ENCODE measurements at regions not wholly inside any gene's neighbourhood (a gene's known extent, or its start where the extent isn't known, plus 50 kb on each side); places are given as distances from the start of the nearest gene placed in this dataset.

DNA sequence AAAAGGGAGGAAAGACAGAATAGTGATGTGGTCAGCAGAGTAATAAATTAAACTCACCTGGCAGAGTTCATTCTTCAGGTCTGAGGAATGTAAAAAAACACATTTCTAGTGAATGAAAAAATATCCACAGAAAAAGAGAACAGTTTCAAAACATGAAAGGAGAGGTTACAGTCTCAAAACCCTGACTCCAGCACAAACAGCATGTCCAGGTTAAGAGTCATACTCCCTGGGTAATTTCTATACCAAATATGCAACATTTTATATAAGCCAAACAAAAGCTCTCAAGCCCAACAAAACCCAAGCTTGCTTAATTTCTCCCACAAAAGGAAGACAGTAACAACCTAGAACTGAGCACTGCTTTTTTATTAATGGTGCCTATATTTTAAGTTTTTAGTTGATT lies 173.0 kb downstream of the NTMT2 start:
- no peaks in the 10 kb centered on the region for H3K9me3 ChIP-seq (ENCODE audit: severe bottlenecking)
- no peaks in the 10 kb centered on the region for H3K36me3 ChIP-seq

DNA sequence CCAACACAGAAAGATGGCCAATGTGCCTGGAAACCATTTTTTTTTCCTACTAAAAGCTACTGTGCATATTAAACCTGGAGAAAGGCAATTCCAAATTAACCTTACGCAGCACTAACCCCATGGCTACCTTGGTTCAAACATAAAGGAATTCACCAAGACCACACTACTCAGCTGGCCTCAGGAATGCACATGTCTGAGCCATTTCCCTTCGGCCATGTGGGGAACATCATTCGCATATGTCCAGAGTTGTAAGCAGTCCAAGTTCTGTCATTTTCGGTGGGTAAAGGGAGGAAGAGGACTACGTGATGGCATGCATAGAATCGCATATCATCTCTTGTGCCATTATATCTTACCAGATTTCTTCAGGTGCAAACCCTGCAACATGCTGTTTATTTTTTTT lies 175.4 kb downstream of the NTMT2 start:
- Histone ChIP-seq H3K27me3 (ENCODE audit: insufficient read depth, low read depth, severe bottlenecking) (no peaks in the 10 kb centered on the region), H3K27ac (no peak overlapping the region), H3K36me3 (no peaks in the 10 kb centered on the region), H3K4me3 (ENCODE audit: low read depth, low read length) (no peak overlapping the region), H3K9me3 (ENCODE audit: severe bottlenecking) (no peaks in the 10 kb centered on the region)
- TF ChIP-seq, protein P1, sequence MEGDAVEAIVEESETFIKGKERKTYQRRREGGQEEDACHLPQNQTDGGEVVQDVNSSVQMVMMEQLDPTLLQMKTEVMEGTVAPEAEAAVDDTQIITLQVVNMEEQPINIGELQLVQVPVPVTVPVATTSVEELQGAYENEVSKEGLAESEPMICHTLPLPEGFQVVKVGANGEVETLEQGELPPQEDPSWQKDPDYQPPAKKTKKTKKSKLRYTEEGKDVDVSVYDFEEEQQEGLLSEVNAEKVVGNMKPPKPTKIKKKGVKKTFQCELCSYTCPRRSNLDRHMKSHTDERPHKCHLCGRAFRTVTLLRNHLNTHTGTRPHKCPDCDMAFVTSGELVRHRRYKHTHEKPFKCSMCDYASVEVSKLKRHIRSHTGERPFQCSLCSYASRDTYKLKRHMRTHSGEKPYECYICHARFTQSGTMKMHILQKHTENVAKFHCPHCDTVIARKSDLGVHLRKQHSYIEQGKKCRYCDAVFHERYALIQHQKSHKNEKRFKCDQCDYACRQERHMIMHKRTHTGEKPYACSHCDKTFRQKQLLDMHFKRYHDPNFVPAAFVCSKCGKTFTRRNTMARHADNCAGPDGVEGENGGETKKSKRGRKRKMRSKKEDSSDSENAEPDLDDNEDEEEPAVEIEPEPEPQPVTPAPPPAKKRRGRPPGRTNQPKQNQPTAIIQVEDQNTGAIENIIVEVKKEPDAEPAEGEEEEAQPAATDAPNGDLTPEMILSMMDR (IDR thresholded peaks at IDR 0.05; ENCODE audit: low read depth, low read length): no peak
- DNase-seq: no peak

More for the DNA sequence above, 173.0 kb downstream of the NTMT2 start:
- Histone ChIP-seq H3K4me3 (ENCODE audit: low read depth, low read length) (no peak overlapping the region), H3K27me3 (ENCODE audit: insufficient read depth, low read depth, severe bottlenecking) (no peaks in the 10 kb centered on the region), H3K27ac (no peak overlapping the region)
- no peak for DNase-seq
- TF ChIP-seq, protein P1 (IDR thresholded peaks at IDR 0.05; ENCODE audit: low read depth, low read length): no peak

DNA sequence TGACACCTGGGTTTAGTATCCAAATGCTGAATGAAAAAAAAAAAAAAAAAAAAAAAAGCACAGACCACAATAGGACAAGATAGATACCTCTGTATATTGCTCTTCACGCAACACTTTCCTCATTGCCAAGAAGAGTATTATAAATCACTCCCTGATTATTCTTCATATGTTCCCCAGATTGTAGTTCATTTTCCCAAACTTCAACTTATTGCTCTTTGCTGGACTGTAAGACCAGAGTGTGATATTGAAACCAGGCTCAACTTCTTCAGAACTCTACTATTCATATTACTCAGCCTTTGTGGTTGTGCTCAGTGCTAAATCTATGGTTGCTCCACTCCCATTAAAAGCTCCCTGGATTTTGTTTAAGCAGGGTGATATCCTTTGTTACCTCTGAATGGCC lies 180.4 kb downstream of the NTMT2 start:
- Histone ChIP-seq H3K4me3 (ENCODE audit: low read depth, low read length) (no peak overlapping the region), H3K36me3 (no peaks in the 10 kb centered on the region), H3K9me3 (ENCODE audit: severe bottlenecking) (no peaks in the 10 kb centered on the region), H3K27me3 (ENCODE audit: insufficient read depth, low read depth, severe bottlenecking) (no peaks in the 10 kb centered on the region), H3K27ac (no peak overlapping the region)
- TF ChIP-seq, protein P1 (IDR thresholded peaks at IDR 0.05; ENCODE audit: low read depth, low read length): no peak
- DNase-seq: no peak

DNA sequence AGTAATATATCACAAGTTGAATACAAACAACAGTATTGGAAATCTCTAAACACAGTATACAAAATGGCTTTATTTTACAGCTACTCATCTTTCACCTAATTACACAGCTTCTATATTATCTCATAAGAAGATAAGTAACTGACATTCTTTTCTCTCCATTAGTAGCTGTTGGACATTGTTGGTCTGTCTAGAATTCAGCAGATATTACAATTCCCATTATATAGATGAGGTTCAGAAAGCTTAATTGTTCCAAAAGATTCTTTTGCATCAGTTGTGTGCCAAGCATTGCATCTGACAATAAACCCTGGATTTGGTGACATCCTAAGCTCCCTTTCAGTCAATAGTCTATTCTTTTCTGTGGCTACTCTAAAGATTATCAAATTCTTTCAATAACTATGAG lies 187.0 kb downstream of the NTMT2 start:
- H3K4me3 ChIP-seq (ENCODE audit: low read depth, low read length): no peak overlapping the region
- H3K27ac ChIP-seq: no peak overlapping the region
- no peaks in the 10 kb centered on the region for H3K36me3 ChIP-seq
- H3K9me3 ChIP-seq (ENCODE audit: severe bottlenecking): no peaks in the 10 kb centered on the region
- TF ChIP-seq, protein P1 (IDR thresholded peaks at IDR 0.05; ENCODE audit: low read depth, low read length): no peak
- no peak for DNase-seq
- H3K27me3 ChIP-seq (ENCODE audit: insufficient read depth, low read depth, severe bottlenecking): no peaks in the 10 kb centered on the region

DNA sequence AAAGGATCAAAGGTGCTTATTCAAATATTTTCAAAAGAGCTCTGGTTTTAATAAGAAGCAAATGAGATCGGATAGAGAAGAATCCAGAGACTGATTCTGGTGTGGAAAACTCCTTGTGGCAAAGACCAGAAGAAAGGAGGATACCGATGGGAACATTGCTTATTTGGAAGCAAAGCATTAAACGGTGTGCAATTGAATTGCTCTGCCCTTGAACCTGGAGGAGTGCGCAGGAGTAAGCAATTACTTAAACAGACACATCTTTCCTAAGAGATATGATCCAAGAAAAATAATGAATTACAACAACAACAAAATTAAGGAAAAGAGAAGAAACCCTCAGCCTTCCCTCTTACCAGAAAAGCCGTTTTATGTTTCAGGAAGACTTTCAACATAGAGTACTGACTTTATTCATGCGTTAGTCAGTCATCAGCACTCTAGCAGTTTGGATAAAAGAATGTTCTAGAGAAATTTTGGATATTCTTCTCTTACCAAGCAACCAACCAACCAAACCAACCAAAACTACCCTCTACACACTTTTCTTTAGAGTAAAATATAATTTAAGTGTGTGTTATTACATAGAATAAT lies 191.7 kb downstream of the NTMT2 start:
- no peak overlapping the region for H3K4me3 ChIP-seq (ENCODE audit: low read depth, low read length)
- no peak overlapping the region for H3K27ac ChIP-seq
- TF ChIP-seq, protein P1 (IDR thresholded peaks at IDR 0.05; ENCODE audit: low read depth, low read length): no peak
- no peaks in the 10 kb centered on the region for H3K27me3 ChIP-seq (ENCODE audit: insufficient read depth, low read depth, severe bottlenecking)
- H3K36me3 ChIP-seq: no peaks in the 10 kb centered on the region
- no peak for DNase-seq
- no peaks in the 10 kb centered on the region for H3K9me3 ChIP-seq (ENCODE audit: severe bottlenecking)

DNA sequence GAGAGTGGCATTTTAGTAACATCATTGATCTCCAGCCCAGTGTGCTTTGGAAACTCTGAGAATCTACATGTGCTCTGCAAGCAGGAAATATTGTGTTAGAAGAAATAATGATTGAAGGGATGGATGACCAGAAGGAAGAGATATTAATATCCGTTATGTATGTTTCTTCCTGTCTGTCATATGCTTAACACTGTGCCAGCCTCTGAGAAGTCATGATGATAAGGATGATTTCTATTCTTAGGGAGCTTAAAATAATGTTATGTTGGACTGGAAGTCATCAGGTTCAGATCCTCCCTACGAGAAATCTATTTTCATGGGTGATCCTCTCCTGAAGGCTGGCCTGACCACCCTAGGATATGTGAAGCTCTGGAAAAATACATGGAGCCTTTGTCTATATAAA lies 192.4 kb upstream of the GORAB start:
- no peak for DNase-seq
- TF ChIP-seq, protein P1 (IDR thresholded peaks at IDR 0.05; ENCODE audit: low read depth, low read length): no peak
- H3K27ac ChIP-seq: no peak overlapping the region
- no peak overlapping the region for H3K4me3 ChIP-seq (ENCODE audit: low read depth, low read length)
- no peaks in the 10 kb centered on the region for H3K27me3 ChIP-seq (ENCODE audit: insufficient read depth, low read depth, severe bottlenecking)
- H3K36me3 ChIP-seq: no peaks in the 10 kb centered on the region
- no peaks in the 10 kb centered on the region for H3K9me3 ChIP-seq (ENCODE audit: severe bottlenecking)
